HCT116 (cell line): ENCODE measurements at regions not wholly inside any gene's neighbourhood (a gene's known extent, or its start where the extent isn't known, plus 50 kb on each side); places are given as distances from the start of the nearest gene placed in this dataset.

ENCODE experiments used
- CEBPB ChIP-seq: IDR thresholded peaks from 2 replicates; pipeline ENCODE4 v1.6.1; 2012; ENCODE audit warnings: low read depth
- CTCF ChIP-seq, 3 experiments: fragments of 200-600 bp in 1 of 3; sonication (generic) in 1 of 3; IDR thresholded peaks in 2 of 3; conservative IDR thresholded peaks in 1 of 3; 2 replicates each; pipeline ENCODE4 v1.5.1; 2012 to 2017; ENCODE audit warnings: low read depth in 2 of 3, low read length in 2 of 3, antibody characterized with exemption in 1 of 3, borderline replicate concordance in 1 of 3, control low read depth in 1 of 3, mild to moderate bottlenecking in 1 of 3, mixed read lengths in 1 of 3, mixed run types in 1 of 3, moderate library complexity in 1 of 3; ENCODE audit not compliant: insufficient read depth in 1 of 3
- EGR1 ChIP-seq: IDR thresholded peaks from 2 replicates; pipeline ENCODE4 v1.6.1; 2012; ENCODE audit warnings: low read depth
- EZH2phosphoT487 ChIP-seq: fragments of 200-600 bp; IDR thresholded peaks from 2 replicates; pipeline ENCODE4 v1.6.1; 2018; ENCODE audit warnings: antibody characterized with exemption, borderline replicate concordance
- MAX ChIP-seq: IDR thresholded peaks from 2 replicates; pipeline ENCODE4 v1.6.1; 2012
- POLR2A ChIP-seq: IDR thresholded peaks from 2 replicates; pipeline ENCODE4 v1.7.0; 2011; ENCODE audit warnings: borderline replicate concordance; ENCODE audit not compliant: insufficient read depth, insufficient read length; ENCODE audit errors: extremely low read depth
- POLR2AphosphoS5 ChIP-seq: IDR thresholded peaks from 2 replicates; pipeline ENCODE4 v1.6.1; 2011; ENCODE audit warnings: mild to moderate bottlenecking, low read depth, low read length, moderate library complexity
- RAD21 ChIP-seq: IDR thresholded peaks from 2 replicates; pipeline ENCODE4 v1.6.1; 2012; ENCODE audit warnings: low read depth, mild to moderate bottlenecking
- ZFX ChIP-seq: fragments of 450-650 bp; IDR thresholded peaks from 2 replicates; pipeline ENCODE4 v1.6.1; 2017
- TF ChIP-seq, protein P1 (sequence below): IDR thresholded peaks from 2 replicates; pipeline ENCODE4 v1.6.1; 2012; ENCODE audit warnings: low read depth

DNA sequence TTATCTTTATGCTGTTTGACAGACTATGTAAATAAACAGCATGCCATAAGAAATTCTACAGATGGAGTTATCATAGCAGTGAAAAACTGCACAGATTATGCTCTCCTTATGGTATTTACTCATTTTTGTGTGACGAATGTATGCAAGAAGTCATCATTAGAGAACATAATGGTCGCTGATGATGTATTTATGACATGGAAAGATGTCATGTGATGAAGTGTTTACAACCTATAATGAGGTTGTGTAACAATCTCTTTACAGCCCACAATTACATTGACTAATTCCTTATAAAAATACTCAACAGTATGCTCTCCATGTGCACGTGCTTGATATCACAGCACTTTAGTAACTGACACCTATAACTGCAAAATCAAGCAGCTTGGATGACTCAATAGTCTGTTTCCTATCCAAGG, 192.4 kb downstream of the BMP2 start:
- TF ChIP-seq CTCF (IDR thresholded peaks at IDR 0.05 in 2 of 3, conservative IDR thresholded peaks at IDR 0.05 in 1 of 3; ENCODE audit: borderline replicate concordance in 1 of 3, insufficient read depth in 1 of 3, low read depth in 2 of 3, low read length in 2 of 3) (no peak), POLR2AphosphoS5 (no peak), POLR2A (no peak), MAX (no peak), RAD21 (no peak), EZH2phosphoT487 (no peak), CEBPB (no peak), EGR1 (no peak), ZFX (no peak)
- TF ChIP-seq, protein P1, sequence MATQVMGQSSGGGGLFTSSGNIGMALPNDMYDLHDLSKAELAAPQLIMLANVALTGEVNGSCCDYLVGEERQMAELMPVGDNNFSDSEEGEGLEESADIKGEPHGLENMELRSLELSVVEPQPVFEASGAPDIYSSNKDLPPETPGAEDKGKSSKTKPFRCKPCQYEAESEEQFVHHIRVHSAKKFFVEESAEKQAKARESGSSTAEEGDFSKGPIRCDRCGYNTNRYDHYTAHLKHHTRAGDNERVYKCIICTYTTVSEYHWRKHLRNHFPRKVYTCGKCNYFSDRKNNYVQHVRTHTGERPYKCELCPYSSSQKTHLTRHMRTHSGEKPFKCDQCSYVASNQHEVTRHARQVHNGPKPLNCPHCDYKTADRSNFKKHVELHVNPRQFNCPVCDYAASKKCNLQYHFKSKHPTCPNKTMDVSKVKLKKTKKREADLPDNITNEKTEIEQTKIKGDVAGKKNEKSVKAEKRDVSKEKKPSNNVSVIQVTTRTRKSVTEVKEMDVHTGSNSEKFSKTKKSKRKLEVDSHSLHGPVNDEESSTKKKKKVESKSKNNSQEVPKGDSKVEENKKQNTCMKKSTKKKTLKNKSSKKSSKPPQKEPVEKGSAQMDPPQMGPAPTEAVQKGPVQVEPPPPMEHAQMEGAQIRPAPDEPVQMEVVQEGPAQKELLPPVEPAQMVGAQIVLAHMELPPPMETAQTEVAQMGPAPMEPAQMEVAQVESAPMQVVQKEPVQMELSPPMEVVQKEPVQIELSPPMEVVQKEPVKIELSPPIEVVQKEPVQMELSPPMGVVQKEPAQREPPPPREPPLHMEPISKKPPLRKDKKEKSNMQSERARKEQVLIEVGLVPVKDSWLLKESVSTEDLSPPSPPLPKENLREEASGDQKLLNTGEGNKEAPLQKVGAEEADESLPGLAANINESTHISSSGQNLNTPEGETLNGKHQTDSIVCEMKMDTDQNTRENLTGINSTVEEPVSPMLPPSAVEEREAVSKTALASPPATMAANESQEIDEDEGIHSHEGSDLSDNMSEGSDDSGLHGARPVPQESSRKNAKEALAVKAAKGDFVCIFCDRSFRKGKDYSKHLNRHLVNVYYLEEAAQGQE, result no peak
